NCI-H82 treated with DMSO at 0.1 percent for 48 hours (cell line): ENCODE measurements at regions not wholly inside any gene's neighbourhood (a gene's known extent, or its start where the extent isn't known, plus 50 kb on each side); places are given as distances from the start of the nearest gene placed in this dataset.
"Not testable (repeated sequence)": the region's sequence is repeated elsewhere in the genome, so short reads cannot be mapped to it uniquely, and the experiment has no call there.

Experiments
- DNase-seq: peaks from one replicate; lab custom pipeline; 2025; ENCODE audit not compliant: unreplicated experiment; lab: John Stamatoyannopoulos, UW

DNA sequence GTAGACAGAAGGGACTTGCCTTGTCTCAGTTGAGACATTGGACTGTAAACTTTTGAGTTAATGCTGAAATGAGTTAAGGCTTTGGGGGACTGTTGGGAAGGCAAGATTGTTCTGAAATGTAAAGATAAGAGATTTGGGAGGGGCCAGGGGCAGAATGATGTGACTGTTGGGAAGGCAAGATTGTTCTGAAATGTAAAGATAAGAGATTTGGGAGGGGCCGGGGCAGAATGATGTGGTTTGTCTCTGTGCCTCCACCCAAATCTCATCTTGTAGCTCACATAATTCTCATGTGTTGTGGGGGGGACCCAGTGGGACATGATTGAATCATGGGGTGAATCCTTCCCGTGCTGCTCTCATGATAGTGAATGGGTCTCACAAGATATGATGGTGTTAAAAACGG lies 1217.1 kb downstream of the GALC start:
- DNase-seq, result not testable (repeated sequence)

DNA sequence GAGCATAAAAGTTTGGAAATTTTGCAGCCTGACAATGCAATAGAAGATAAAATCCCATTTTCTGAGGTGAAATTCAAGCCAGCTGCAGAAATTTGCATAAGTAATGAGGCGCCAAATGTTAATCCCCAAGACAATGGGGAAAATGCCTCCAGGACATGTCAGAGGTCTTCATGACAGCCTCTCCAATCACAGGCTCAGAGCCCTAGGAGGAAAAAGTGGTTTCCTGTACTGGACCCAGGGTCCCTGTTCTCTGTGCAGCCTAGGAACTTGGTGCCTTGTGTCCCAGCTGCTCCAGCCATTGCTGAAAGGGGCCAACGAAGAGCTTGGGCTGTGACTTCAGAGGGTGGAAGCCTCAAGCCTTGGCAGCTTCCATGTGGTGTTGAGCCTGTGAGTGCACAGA lies 1218.1 kb downstream of the GALC start:
- DNase-seq, result no peak

DNA sequence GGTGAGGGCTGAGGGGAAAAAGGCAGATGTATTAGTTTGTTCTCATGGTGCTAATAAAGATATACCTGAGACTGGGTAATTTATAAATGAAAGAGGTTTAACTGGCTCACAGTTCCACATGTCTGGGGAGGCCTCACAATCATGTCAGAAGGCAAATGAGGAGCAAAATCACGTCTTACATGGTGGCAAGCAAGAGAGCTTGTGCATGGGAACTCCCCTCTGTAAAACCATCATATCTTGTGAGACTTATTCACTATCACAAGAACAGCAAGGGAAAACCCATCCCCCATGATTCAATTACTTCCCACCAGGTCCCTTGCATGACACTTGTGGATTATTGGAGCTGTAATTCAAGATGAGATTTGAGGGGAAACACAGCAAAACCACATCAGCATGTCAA lies 1220.9 kb downstream of the GALC start:
- DNase-seq, result no peak

DNA sequence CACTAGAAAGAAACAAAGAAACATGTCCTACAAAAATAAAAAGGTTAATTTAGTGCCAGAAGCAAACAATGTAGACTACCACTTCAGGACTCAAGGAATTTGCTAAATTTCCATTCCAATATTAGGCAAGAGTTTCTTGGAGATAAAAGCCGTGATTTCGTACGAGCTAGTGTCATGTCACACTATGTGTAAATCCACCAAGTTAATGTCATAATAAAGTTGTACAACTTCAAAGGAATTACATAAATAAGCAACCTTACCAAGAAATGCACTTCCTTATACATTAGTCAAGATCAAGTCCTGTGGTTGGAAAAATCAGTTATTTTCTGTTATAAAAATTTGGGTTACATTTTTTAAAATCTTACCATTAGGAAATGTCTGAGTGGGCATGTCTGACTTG lies 1222.8 kb downstream of the GALC start:
- DNase-seq, result no peak

DNA sequence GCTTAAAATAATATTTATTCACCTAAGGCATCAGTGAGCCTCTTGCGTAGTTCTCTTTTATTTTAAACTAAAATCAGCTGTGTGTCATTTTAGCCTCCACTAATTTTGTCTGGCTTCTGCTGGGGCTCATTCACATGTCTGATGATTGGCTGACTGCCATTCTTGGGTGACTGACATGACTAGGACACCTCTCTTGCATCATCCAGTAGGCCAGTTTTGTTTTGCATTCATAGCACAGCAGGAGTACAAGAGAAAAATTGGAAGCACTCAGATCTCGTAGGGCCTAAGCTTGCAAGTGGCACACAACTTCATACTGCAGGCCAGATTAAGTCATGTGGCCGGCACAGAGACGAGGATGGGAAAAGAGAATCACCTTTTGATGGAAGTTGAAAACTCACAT lies 1226.5 kb downstream of the GALC start:
- no peak for DNase-seq

DNA sequence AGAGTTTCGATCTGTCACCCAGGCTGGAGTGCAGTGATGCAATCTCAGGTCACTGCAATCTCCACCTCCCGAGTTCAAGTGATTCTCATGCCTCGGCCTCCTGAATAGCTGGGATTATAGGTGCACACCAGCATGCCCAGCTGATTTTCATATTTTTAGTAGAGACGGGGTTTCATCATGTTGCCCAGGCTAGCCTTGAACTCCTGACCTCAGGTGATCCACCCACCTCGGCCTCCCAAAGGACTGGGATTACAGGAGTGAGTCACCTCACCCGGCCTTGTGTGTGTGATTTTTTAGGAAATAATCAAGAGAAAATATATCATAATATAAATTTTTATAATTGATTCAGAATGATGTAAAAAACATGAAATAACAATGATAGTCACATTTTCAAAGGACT lies 1231.4 kb downstream of the GALC start:
- no peak for DNase-seq

DNA sequence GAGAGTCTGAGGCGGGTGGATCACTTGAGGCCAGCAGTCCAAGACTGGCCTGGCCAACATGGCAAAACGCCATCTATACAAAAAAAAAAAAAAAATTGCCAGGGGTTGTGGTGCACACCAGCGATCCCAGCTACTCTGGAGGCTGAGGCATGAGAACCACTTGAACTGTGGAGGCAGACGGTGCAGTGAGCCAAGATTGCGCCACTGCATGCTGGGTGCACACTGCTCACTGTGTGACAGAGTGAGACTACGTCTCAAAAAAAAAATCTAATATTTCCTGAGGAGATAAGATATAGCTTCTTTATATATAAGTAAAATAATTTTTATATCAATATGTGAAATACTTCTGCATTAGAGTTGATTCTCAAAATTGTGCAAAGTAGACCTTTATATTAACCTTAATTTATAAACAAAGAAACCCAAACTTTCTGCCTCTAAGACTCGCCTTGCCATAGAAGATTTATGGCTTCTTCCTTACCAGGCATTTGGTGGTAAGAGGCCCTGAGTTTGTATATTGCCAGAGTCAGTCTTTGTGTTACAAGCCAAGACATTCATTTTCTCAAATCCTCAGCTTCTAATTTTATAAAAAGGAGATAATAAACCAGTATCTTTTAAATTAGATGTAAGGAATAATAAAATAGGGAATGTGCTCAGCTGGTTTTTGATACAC lies 1226.7 kb downstream of the FLRT2 start:
- no peak for DNase-seq

DNA sequence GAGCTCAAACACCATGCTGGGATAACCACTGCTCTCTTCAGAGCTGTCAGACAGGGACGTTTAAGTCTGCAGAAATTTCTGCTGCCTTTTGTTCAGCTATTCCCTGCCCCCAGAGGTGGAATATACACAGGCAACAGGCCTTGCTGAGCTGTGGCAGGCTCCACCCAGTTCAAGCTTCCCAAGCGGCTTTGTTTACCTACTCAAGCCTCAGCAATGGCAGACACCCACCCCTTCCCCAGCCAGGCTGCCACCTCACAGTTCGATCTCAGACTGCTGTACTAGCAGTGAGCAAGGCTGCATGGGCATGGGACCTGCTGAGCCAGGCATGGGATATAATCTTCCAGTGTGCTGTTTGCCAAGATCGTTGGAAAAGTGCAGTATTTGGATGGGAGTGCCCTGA lies 1220.5 kb downstream of the FLRT2 start:
- DNase-seq, result not testable (repeated sequence)

DNA sequence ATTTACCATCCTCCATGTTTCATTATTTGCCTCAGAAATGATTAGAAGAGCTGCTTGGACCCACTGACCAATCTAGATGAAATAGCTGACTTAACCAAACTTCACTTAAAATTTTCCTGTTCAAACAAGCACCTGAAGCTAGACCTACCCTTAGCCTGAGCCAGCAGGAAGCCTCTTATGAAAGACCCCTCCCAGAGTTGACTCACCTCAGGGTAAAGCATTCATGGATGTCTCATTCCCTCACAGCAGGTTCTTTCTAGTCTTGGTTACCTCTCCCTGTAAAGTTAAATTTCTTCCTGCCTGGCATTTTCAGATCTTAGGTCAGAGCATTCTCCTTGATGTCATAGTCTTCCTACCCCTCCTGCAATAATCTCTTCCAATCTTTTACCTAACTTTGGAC lies 1209.8 kb downstream of the FLRT2 start:
- DNase-seq, result no peak

DNA sequence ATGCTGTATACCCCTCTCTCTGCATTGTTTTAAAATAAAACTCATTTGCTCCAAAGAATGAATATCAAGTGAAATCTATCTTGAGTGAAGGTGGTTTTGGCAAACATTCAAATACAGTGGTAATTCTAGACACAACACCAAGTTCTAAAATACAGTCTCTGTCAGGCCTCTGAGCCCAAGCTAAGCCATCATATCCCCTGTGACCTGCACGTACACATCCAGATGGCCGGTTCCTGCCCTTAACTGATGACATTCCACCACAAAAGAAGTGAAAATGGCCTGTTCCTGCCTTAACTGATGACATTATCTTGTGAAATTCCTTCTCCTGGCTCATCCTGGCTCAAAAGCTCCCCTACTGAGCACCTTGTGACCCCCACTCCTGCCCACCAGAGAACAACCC lies 1201.5 kb downstream of the FLRT2 start:
- not testable (repeated sequence) for DNase-seq

DNA sequence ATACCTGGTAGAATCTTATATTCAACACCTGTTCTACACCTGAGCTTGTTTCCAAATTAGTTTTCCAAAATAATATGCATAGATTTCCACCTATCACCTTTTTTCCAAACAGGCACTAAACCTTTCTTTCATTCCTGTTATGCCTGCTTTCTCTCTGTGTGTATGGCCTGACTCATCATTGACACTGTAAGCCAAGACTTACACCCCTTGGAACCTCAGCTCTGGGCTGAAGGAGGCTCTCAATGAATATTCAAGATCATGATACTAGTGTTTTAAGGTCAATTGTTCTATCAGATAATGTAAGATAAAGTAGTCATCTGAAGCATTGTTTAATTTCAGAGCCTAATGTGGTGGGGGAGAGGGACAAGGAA lies 1193.3 kb downstream of the FLRT2 start:
- DNase-seq, result no peak

DNA sequence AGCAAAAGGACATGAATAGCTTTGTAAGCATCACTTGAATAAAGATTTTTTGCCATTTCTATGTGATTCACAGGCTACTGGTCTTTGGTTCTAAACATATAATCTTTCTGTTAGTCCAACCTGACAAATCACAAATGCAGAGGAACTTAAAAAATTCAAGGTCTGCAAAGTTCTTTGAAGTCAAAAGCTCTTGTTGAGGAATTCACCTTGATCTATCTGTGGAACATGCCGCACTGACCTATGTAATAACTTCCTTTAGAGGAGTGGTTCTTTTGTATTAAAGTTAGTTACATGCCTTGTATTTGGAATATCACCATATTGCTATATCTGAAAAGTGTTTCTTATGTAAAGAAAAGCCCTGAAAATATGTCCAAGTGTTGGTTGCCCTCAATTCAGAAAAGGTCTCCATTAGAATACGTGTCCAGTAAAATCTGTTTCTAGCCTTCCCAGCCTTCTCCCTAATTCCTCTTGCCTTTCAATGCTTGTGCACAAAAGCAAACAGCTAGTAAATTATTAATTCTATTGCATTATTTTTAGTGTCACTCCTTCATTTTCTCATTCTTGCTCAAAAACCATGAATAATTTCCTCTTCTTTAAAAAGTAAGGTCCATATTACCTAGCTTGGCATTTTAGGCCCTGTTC lies 1192.8 kb downstream of the FLRT2 start:
- no peak for DNase-seq

DNA sequence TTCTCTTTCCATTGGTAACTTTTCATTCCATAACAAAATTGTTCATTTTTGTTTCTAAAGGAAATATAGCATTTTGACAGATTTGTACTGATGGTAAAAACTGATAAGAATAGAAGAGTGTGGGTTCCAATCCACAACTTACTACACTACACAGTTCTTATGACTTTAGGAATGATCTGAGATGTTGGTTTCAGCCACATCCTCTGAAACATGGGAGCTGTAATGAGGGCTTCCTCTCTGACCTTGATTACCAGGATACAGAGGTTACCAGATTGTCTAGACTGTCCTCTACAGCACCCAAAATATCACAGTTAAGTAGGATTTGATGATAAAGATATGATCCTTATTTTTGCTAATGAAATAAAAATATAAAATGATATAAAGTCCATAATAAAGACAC lies 1184.6 kb downstream of the FLRT2 start:
- DNase-seq, result no peak

DNA sequence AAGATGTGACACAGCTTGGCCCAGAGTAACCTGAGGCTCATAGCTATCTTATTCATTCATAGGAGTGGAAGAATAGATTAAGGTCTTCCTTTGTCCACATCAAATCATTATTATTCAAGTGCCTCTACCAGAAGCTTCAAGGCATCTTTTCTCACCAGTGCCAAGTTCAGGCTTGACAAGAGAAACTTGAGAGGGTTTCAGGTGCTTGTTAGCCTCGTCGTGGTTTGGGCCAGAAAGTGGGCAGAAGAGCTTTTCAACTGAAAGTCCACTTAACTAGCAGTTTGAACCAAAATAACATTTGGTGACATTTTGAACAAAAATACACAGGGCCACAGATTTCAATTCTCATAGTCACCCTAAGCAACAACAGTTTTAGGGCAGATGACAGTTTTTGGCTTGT lies 1184.2 kb downstream of the FLRT2 start:
- DNase-seq, result no peak

DNA sequence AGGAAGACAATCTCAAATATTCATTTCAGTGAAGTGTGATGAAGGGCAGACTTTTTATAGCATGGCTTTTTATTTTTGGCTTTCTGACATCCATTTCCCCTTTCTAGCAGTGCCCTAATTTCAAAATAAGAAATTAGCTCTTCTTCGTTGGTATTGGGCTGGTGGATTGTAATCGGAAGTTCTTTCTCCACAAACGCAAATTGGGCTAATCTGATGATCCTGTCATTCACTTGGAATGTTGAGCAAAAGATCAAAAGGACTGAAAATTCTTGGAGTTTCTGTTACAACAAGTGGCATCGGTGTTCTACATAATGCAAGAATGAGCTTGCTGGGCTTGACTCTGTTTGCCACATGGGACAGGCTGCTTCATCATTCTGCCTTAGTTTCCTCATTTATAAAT lies 1182.8 kb downstream of the FLRT2 start:
- DNase-seq, result no peak

DNA sequence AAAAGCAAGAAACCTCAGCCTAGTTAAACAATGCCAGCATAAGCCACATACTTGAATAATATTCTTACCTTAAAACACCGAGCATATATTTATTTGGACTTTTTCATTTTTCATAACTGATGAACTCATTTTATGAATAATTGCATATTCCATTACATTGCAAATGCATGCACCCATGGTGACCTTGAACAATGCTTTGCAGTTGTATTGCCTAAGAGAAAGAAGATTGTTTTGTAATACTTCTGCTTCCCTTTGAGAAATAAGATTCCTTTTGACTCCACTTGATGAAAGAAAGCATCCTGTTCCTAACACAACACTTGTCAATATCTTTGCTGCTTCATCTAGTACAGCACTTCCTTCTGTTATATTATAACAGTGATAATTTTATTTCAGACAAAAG lies 1182.2 kb downstream of the FLRT2 start:
- DNase-seq, result no peak

DNA sequence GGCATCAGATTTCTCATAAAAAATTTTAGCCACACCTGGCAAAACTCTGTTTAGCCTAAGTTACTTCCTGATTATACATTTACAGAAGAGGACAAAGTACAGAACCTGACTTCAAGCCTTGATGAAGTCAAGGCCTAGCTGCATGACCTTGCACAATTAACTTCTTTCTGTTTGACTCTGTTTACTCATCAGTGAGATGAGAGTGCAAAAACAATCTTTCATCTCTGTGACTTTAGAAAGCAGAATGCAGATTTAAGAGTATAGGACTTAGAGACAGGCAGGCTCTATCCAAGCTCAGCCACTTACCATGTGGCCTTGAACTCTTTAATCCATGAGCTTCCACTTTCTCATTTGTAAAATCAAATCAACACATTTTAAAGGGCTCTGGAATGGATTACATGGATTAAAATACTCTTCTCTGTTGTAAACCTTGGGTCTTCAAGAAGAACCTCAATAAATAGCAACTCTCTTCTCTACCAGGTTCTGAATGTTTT lies 1178.9 kb downstream of the FLRT2 start:
- no peak for DNase-seq

DNA sequence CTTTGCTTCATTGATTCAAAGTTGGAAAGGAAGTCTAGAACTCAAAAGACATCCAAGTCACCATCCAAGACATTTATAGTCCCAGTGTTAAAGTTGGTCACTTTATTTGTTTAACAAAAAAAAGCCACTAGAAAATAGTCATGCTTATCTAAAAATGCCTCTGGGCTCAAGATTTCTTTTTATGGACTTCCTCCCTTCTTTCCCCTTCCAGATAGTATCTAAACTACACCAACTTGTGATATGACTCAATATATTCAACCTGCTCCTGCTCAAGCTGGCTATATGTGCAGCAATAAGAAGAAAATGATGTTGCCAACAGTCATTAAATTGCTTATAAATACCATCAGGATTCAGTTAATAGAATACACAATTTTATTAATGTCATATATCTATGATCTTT lies 1177.1 kb downstream of the FLRT2 start:
- DNase-seq, result no peak

DNA sequence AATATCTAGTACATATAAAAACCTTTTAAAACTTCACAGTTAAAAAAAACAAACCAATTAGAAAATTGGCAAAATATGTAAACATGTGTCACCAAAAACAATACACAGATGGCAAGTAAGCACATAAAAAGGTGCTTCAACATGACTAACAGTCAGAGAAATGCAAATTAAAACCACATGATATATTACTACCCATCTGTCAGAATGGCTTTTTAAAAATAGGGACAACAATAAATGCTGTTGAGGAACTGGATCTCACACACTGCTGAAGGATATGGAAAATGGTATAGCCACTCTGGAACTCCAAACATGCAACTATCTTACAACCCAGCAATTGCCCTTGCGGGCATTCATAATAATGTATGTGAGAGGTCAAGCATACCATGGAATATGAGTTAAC lies 1153.6 kb downstream of the FLRT2 start:
- DNase-seq, result no peak

DNA sequence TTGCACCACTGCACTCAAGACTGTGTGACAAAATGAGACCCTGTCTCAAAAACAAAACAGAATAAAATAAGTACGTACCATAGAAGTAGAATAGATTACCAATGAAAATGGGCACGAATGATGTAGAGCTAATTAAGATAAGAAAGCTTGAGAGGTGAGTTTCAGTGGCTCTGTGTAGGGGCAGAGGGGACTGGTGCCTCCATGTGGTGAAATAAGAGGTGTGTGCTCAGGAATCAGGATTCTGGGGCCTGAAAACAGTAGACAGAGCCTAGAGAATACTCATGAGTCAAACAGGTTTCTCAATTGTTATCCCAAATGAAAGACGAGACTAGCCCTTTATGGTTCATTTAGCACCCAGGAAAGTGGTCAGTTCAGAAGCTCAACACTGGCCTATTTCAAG lies 1145.1 kb downstream of the FLRT2 start:
- no peak for DNase-seq

DNA sequence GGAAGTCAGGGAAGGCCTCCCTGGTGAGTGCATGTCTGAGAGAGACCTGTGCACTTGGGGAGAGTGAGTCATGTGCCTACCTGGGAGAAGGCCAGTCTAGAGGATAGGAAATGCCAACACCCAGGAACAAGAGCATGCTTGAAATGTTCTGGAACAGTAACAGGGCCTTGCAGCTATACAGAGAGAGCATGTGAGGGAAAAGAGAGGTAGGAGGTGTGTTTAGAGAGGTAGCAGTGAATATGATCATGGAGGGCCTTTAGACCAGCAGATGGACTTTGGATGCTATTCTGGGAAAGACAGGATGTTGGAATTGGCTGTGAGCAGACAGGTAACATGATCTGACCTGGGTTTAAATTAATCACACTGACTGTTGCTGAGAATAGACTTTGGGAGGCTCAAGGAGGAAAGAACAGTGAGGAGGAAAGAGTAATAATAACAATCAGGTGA lies 1143.6 kb downstream of the FLRT2 start:
- no peak for DNase-seq

DNA sequence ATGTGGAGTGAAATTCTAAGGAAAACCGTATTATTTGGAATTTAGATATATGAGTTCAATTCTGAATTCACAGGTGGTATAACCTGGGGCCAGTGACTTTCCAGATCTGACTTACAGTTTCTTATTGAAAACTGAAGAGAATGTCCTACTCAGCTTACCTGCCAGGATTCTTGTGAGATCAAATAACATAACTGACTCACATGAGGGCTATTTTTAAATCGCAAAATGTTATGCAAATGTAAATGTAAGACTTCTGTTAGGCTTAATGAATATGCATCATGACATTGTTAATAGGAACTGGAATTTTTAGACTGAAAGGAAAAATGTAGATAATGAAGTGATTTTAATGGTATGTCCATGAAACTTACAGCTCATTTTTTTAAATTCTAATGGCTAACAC lies 1142.1 kb downstream of the FLRT2 start:
- no peak for DNase-seq

DNA sequence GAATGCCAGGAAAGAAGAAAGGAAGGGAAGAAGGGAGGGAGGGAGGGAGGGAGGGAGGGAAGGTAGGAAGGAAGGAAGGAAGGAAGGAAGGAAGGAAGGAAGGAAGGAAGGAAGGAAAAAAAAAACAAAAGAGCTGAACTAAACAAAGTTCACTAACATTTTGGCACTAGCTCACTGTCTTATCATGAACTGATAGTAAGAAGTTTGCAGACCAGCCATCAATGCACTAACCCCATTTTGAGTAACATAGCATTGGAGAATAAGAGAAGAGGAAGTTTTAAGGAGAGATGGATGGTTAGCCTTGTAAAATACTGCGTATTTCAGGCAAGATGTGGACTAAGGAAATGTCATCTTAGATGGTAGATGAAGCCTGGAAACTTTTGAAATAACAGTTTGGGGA lies 1136.0 kb downstream of the FLRT2 start:
- no peak for DNase-seq
